KMS-11 (cell line): ENCODE measurements at regions not wholly inside any gene's neighbourhood (a gene's known extent, or its start where the extent isn't known, plus 50 kb on each side); places are given as distances from the start of the nearest gene placed in this dataset.

Source experiments
- H2AFZ ChIP-seq: fragments of 200-600 bp; sonication (generic); 2 replicates; pipeline ENCODE4 v1.6.1; 2016; ENCODE audit warnings: antibody characterized with exemption, mixed run types, low read depth
- H3K27ac ChIP-seq: fragments of 200-600 bp; sonication (generic); 2 replicates; pipeline ENCODE4 v1.6.1; 2016; ENCODE audit warnings: mild to moderate bottlenecking, mixed run types
- H3K27me3 ChIP-seq: fragments of 200-600 bp; sonication (generic); 2 replicates; pipeline ENCODE4 v1.6.1; 2017; ENCODE audit warnings: mild to moderate bottlenecking, low read depth, mixed run types, moderate library complexity; ENCODE audit not compliant: insufficient read depth
- H3K36me3 ChIP-seq: fragments of 200-600 bp; sonication (generic); 2 replicates; pipeline ENCODE4 v1.6.1; 2017; ENCODE audit warnings: mild to moderate bottlenecking, mixed run types; ENCODE audit not compliant: insufficient read depth
- H3K4me1 ChIP-seq: fragments of 200-600 bp; sonication (generic); 2 replicates; pipeline ENCODE4 v1.6.1; 2016; ENCODE audit warnings: mild to moderate bottlenecking, low read depth, mixed run types; ENCODE audit not compliant: poor library complexity, severe bottlenecking
- H3K4me2 ChIP-seq: fragments of 200-600 bp; sonication (generic); 2 replicates; pipeline ENCODE4 v1.7.0; 2016; ENCODE audit warnings: mild to moderate bottlenecking, mixed run types
- H3K4me3 ChIP-seq: fragments of 200-600 bp; sonication (generic); IDR thresholded peaks from 2 replicates; pipeline ENCODE4 v1.6.1; 2017; ENCODE audit warnings: low read depth, low read length, mixed read lengths; ENCODE audit not compliant: insufficient read depth
- H3K79me2 ChIP-seq: fragments of 200-600 bp; sonication (generic); 2 replicates; pipeline ENCODE4 v1.6.1; 2016; ENCODE audit warnings: low read depth, mixed run types; ENCODE audit not compliant: insufficient read depth
- H3K9ac ChIP-seq: fragments of 200-600 bp; sonication (generic); 2 replicates; pipeline ENCODE4 v1.6.1; 2016; ENCODE audit warnings: mild to moderate bottlenecking, mixed run types
- H4K20me1 ChIP-seq: fragments of 200-600 bp; sonication (generic); 2 replicates; pipeline ENCODE4 v1.6.1; 2016; ENCODE audit warnings: mild to moderate bottlenecking, mixed run types; ENCODE audit not compliant: insufficient read depth
- TF ChIP-seq, protein P1 (sequence below): fragments of 200-600 bp; sonication (generic); conservative IDR thresholded peaks from 2 replicates; pipeline ENCODE4 v1.6.1; 2017; ENCODE audit warnings: low read depth, mild to moderate bottlenecking, antibody characterized with exemption, low read length, moderate library complexity, mixed read lengths

DNA sequence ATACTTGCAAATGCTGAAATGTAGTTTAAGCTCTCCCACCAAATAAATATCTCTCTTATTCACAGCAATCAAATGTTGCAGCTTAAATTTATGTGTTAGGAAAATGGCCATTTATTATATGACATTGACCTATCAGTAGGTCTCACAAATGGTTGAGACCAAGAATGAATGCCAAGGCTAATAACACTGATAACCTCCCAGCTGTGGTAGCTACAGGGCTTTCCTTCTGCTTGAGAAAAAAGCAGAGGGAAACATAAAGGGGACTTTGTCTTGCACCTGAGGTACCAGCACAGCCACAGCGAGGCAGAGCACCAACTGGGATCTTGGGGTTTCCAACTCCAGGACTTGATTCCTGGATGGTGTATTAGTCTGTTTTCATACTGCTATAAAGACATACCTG is 73.1 kb upstream of the TTC14 start:
- no peak overlapping the region for H2AFZ ChIP-seq
- no peaks in the 10 kb centered on the region for H3K4me1 ChIP-seq
- H4K20me1 ChIP-seq = no peaks in the 10 kb centered on the region
- H3K27me3 ChIP-seq = no peaks in the 10 kb centered on the region
- H3K9ac ChIP-seq = no peak overlapping the region
- TF ChIP-seq, protein P1, sequence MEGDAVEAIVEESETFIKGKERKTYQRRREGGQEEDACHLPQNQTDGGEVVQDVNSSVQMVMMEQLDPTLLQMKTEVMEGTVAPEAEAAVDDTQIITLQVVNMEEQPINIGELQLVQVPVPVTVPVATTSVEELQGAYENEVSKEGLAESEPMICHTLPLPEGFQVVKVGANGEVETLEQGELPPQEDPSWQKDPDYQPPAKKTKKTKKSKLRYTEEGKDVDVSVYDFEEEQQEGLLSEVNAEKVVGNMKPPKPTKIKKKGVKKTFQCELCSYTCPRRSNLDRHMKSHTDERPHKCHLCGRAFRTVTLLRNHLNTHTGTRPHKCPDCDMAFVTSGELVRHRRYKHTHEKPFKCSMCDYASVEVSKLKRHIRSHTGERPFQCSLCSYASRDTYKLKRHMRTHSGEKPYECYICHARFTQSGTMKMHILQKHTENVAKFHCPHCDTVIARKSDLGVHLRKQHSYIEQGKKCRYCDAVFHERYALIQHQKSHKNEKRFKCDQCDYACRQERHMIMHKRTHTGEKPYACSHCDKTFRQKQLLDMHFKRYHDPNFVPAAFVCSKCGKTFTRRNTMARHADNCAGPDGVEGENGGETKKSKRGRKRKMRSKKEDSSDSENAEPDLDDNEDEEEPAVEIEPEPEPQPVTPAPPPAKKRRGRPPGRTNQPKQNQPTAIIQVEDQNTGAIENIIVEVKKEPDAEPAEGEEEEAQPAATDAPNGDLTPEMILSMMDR = no peak
- H3K4me3 ChIP-seq = no peak overlapping the region
- no peaks in the 10 kb centered on the region for H3K36me3 ChIP-seq
- H3K4me2 ChIP-seq = no peak overlapping the region
- no peaks in the 10 kb centered on the region for H3K79me2 ChIP-seq
- H3K27ac ChIP-seq = no peak overlapping the region

DNA sequence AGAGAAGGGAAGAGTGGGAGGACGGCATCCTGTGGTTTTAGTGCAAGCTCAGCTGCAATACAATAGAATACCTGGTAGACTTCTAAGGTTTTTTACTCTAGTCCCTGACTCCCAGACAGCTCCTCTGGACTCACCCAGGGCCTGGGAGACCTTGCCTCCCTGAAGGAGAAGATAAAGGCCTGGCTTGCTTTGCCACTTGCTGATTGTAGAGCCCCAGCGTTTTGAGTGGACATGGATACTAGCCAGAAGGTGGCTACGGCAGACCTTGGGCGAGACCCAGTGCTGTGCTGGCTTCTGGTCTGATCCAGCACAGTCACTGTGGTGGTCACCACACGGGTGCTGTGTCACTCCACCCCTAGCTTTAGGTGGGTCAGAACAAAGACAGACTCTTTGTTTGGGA is 72.2 kb upstream of the TTC14 start:
- no peaks in the 10 kb centered on the region for H4K20me1 ChIP-seq
- H3K27me3 ChIP-seq = no peaks in the 10 kb centered on the region
- H3K27ac ChIP-seq = no peak overlapping the region
- no peak overlapping the region for H2AFZ ChIP-seq
- no peak overlapping the region for H3K4me3 ChIP-seq
- H3K79me2 ChIP-seq = no peaks in the 10 kb centered on the region
- no peaks in the 10 kb centered on the region for H3K36me3 ChIP-seq
- H3K4me2 ChIP-seq = no peak overlapping the region
- H3K9ac ChIP-seq = no peak overlapping the region
- TF ChIP-seq, protein P1 = no peak
- no peaks in the 10 kb centered on the region for H3K4me1 ChIP-seq

DNA sequence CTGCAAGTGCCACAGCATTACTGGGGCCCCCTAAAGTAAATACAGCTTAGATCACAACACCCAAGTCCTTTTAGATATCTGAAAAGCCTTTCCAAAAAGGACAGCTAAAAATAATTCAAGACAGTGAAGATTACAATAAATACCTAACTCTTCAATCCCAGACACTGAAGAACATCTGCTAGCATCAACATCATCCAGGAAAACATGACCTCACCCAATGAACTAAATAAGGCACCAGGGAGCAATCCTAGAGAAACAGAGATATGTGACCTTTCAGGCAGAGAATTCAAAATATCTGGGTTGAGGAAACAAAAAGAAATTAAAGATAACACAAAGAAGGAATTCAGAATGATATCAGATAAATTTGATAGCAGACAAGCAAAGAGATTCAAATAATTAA is 71.7 kb upstream of the TTC14 start:
- Histone ChIP-seq H3K4me2 (no peak overlapping the region), H3K9ac (no peak overlapping the region), H3K79me2 (no peaks in the 10 kb centered on the region), H3K4me3 (no peak overlapping the region), H3K4me1 (no peaks in the 10 kb centered on the region), H4K20me1 (no peaks in the 10 kb centered on the region), H3K27ac (no peak overlapping the region), H2AFZ (no peak overlapping the region), H3K36me3 (no peaks in the 10 kb centered on the region), H3K27me3 (no peaks in the 10 kb centered on the region)
- TF ChIP-seq, protein P1 = no peak

DNA sequence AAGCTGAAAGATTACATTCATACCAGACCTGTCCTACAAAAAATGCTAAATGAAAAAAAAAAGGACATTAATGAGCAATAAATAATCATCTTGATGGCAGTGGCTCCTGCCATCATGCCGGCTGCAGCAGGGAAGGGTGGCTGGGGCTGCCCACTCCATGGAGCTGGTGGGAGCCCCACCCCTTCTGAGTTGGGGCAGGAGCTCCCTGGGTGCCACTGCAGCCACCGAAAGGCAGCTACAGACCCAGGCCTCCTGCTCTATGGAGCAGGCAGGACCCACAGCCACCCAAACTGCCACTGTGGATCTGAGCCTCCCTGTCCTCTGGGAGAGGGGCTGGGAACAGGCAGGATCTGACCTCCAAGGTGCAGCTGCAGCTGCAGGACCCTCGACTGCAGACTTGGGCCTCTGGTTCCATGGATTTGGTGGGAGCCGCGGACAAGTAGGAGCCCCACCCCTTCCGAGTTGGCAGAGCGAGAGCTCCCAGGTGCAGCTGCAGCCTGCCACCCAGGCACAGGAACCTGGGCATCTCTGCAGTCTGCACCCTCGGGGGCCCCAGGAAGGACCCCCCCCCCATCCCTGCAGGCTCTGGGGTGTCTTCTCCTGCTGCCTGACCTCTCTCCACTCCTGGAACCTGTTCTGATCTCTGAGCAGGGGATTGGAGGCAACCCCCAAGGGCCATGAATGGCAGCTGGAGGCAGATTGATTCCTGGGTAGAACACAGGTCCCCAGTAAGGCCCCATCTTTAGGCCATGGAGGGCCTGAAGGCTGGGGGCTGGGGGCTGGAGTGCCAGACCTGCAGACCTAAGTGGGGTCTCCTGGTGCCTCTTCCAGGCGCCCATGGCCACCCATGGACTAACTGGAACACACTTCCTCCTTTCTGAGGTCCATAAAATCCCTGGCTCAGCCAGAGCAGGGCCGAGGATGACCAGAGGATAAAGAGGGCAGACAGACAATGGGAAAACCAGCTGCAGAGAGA is 70.4 kb upstream of the TTC14 start:
- Histone ChIP-seq H3K36me3 (no peaks in the 10 kb centered on the region), H3K9ac (no peak overlapping the region), H3K4me1 (no peaks in the 10 kb centered on the region), H2AFZ (no peak overlapping the region), H3K4me2 (no peak overlapping the region), H3K27ac (no peak overlapping the region), H3K79me2 (no peaks in the 10 kb centered on the region), H3K27me3 (no peaks in the 10 kb centered on the region), H3K4me3 (no peak overlapping the region), H4K20me1 (no peaks in the 10 kb centered on the region)
- TF ChIP-seq, protein P1 = no peak
